ENCODE measurements at regions not wholly inside any gene's neighbourhood (a gene's known extent, or its start where the extent isn't known, plus 50 kb on each side); places are given as distances from the start of the nearest gene placed in this dataset.
"Not testable (repeated sequence)": the region's sequence is repeated elsewhere in the genome, so short reads cannot be mapped to it uniquely, and the experiment has no call there.

- TF ChIP-seq CTCF (IDR thresholded peaks at IDR 0.05; ENCODE audit: insufficient read depth, low read depth, low read length, missing control alignments), result no peak
Measured at GRCh38 chr3:20622304-20622703, 436.3 kb upstream of the SGO1 start.

GRCh38 chr3:20618621-20619020 is 432.6 kb upstream of the SGO1 start:
- DNase-seq (ENCODE audit: low read depth); H3K4me3 ChIP-seq (ENCODE audit: low read length): not testable (repeated sequence)

More at GRCh38 chr3:20622304-20622703, 436.3 kb upstream of the SGO1 start:
- peak; percentile 27 for DNase-seq (ENCODE audit: low read depth)
- H3K4me3 ChIP-seq (ENCODE audit: low read length), result no peak overlapping the region

- not testable (repeated sequence) for DNase-seq (ENCODE audit: low read depth); H3K4me3 ChIP-seq (ENCODE audit: low read length)
Measured at GRCh38 chr3:20618181-20618580, 432.2 kb upstream of the SGO1 start.

- not testable (repeated sequence) for H3K4me3 ChIP-seq (ENCODE audit: low read length); DNase-seq (ENCODE audit: low read depth)
Measured at GRCh38 chr3:20615982-20616381, 430.0 kb upstream of the SGO1 start.

- H3K4me3 ChIP-seq (ENCODE audit: low read length), result no peak overlapping the region
- DNase-seq (ENCODE audit: low read depth), result no peak
- TF ChIP-seq CTCF (IDR thresholded peaks at IDR 0.05; ENCODE audit: insufficient read depth, low read depth, low read length, missing control alignments), result no peak
Measured at GRCh38 chr3:20608054-20608738, 422.2 kb upstream of the SGO1 start.

GRCh38 chr3:20604659-20605058 is 418.7 kb upstream of the SGO1 start:
- DNase-seq (ENCODE audit: low read depth), result no peak
- no peak for TF ChIP-seq CTCF (IDR thresholded peaks at IDR 0.05; ENCODE audit: insufficient read depth, low read depth, low read length, missing control alignments)
- no peak overlapping the region for H3K4me3 ChIP-seq (ENCODE audit: low read length)

- DNase-seq (ENCODE audit: low read depth), result no peak
- no peak for TF ChIP-seq CTCF (IDR thresholded peaks at IDR 0.05; ENCODE audit: insufficient read depth, low read depth, low read length, missing control alignments)
- no peak overlapping the region for H3K4me3 ChIP-seq (ENCODE audit: low read length)
Measured at GRCh38 chr3:20589275-20589674, 403.3 kb upstream of the SGO1 start.

GRCh38 chr3:20588781-20589180 is 402.8 kb upstream of the SGO1 start:
- TF ChIP-seq CTCF (IDR thresholded peaks at IDR 0.05; ENCODE audit: insufficient read depth, low read depth, low read length, missing control alignments), result no peak
- no peak for DNase-seq (ENCODE audit: low read depth)
- H3K4me3 ChIP-seq (ENCODE audit: low read length), result no peak overlapping the region

- DNase-seq (ENCODE audit: low read depth), result no peak
- H3K4me3 ChIP-seq (ENCODE audit: low read length), result no peak overlapping the region
- no peak for TF ChIP-seq CTCF (IDR thresholded peaks at IDR 0.05; ENCODE audit: insufficient read depth, low read depth, low read length, missing control alignments)
Measured at GRCh38 chr3:20583648-20584047, 397.6 kb upstream of the SGO1 start.

All from epithelial cell of esophagus (primary cell).